ENCODE measurements at regions not wholly inside any gene's neighbourhood (a gene's known extent, or its start where the extent isn't known, plus 50 kb on each side); places are given as distances from the start of the nearest gene placed in this dataset.

GRCh38 chr13:63010072-63010658 lies 1594.5 kb upstream of the PCDH20 start:
- Histone ChIP-seq H3K9ac (ENCODE audit: insufficient read depth, low read depth, low read length) (no peak overlapping the region), H2AFZ (ENCODE audit: low read length) (no peak overlapping the region), H3K27me3 (ENCODE audit: control insufficient read depth in 1 of 2, insufficient read depth in 2 of 2, low read length in 2 of 2) (no peaks in the 10 kb centered on the region; a peak in 1 of 5 replicates), H3K79me2 (ENCODE audit: insufficient read depth, low read length) (no peaks in the 10 kb centered on the region), H3K4me3 (replicated peaks in 1 of 3; ENCODE audit: insufficient read depth in 1 of 3, low read depth in 2 of 3, low read length in 3 of 3) (no peak overlapping the region), H3K4me1 (ENCODE audit: insufficient read depth, low read length) (no peaks in the 10 kb centered on the region), H3K36me3 (replicated peaks in 1 of 2; ENCODE audit: control insufficient read depth in 1 of 2, insufficient read depth in 2 of 2, low read length in 2 of 2) (no peaks in the 10 kb centered on the region), H3K4me2 (ENCODE audit: low read depth, low read length) (no peak overlapping the region), H3K27ac (ENCODE audit: extremely low read length, insufficient read depth, low read length) (no peak overlapping the region), H4K20me1 (ENCODE audit: insufficient read depth, low read length) (no peaks in the 10 kb centered on the region), H3K9me3 (ENCODE audit: low read length) (peaks cover 71% of the 10 kb centered on the region)
- ChIA-PET POLR2A (no interaction called here), CTCF (ENCODE audit: low intra/inter-chr PET ratio, low total read pairs) (no interaction called here)
- ATAC-seq: no peak
- no peak for FAIRE-seq
- TF ChIP-seq ZFP36 (IDR thresholded peaks at IDR 0.05; ENCODE audit: borderline replicate concordance, low read depth, low read length, partially characterized antibody): peak; percentile 16
- no peak for TF ChIP-seq ZNF160 (CRISPR knock-in tag; IDR thresholded peaks at IDR 0.05)
- no TSS peak for BruUV-seq (replicated peaks)
- intact Hi-C loops (cut with micrococcal nuclease; ENCODE audit: unreplicated experiment) (no loop called here), in situ Hi-C loops (cut with HindIII; ENCODE audit: extremely low pct_ligation_motif_present, low pct_unique_long_range_greater_than_20kb) (no loop called here)
- DNase-seq (ENCODE audit: low spot score): no peak

GRCh38 chr13:63005625-63006024 lies 1590.0 kb upstream of the PCDH20 start:
- ATAC-seq (no peak), FAIRE-seq (no peak), DNase-seq (ENCODE audit: low spot score) (no peak)
- no peak overlapping the region for H3K4me2 ChIP-seq (ENCODE audit: low read depth, low read length)
- peaks cover 87% of the 10 kb centered on the region for H3K9me3 ChIP-seq (ENCODE audit: low read length)
- POLR2A ChIA-PET: no interaction called here
- no peak for TF ChIP-seq NKX3-1 (CRISPR knock-in tag; IDR thresholded peaks at IDR 0.05)
- peak; percentile 91 for TF ChIP-seq ATF7 (IDR thresholded peaks at IDR 0.05)
- TF ChIP-seq ATF7 (CRISPR knock-in tag; IDR thresholded peaks at IDR 0.05): no peak
- TF ChIP-seq, protein P1, sequence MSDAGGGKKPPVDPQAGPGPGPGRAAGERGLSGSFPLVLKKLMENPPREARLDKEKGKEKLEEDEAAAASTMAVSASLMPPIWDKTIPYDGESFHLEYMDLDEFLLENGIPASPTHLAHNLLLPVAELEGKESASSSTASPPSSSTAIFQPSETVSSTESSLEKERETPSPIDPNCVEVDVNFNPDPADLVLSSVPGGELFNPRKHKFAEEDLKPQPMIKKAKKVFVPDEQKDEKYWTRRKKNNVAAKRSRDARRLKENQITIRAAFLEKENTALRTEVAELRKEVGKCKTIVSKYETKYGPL (CRISPR knock-in tag; IDR thresholded peaks at IDR 0.05): no peak
- TF ChIP-seq, protein P2, sequence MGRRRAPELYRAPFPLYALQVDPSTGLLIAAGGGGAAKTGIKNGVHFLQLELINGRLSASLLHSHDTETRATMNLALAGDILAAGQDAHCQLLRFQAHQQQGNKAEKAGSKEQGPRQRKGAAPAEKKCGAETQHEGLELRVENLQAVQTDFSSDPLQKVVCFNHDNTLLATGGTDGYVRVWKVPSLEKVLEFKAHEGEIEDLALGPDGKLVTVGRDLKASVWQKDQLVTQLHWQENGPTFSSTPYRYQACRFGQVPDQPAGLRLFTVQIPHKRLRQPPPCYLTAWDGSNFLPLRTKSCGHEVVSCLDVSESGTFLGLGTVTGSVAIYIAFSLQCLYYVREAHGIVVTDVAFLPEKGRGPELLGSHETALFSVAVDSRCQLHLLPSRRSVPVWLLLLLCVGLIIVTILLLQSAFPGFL (CRISPR knock-in tag; IDR thresholded peaks at IDR 0.05): no peak
- no peak for TF ChIP-seq ZFP37 (CRISPR knock-in tag; IDR thresholded peaks at IDR 0.05; ENCODE audit: borderline replicate concordance)
- peak; percentile 56 for TF ChIP-seq CREB1 (IDR thresholded peaks at IDR 0.05)
- no peak for TF ChIP-seq CREB1 (CRISPR knock-in tag; IDR thresholded peaks at IDR 0.05)
- TF ChIP-seq ZNF3 (CRISPR knock-in tag; IDR thresholded peaks at IDR 0.05): no peak
- no peak for TF ChIP-seq E2F1 (CRISPR knock-in tag; IDR thresholded peaks at IDR 0.05)
- no peaks in the 10 kb centered on the region for H3K79me2 ChIP-seq (ENCODE audit: insufficient read depth, low read length)
- H3K27ac ChIP-seq (ENCODE audit: extremely low read length, insufficient read depth, low read length): no peak overlapping the region
- no peaks in the 10 kb centered on the region for H3K36me3 ChIP-seq (replicated peaks in 1 of 2; ENCODE audit: control insufficient read depth in 1 of 2, insufficient read depth in 2 of 2, low read length in 2 of 2)
- H3K4me3 ChIP-seq (replicated peaks in 1 of 3; ENCODE audit: insufficient read depth in 1 of 3, low read depth in 2 of 3, low read length in 3 of 3): no peak overlapping the region
- H3K27me3 ChIP-seq (ENCODE audit: control insufficient read depth in 1 of 2, insufficient read depth in 2 of 2, low read length in 2 of 2): no peaks in the 10 kb centered on the region
- no peak overlapping the region for H3K9ac ChIP-seq (ENCODE audit: insufficient read depth, low read depth, low read length)
- H3K4me1 ChIP-seq (ENCODE audit: insufficient read depth, low read length): no peaks in the 10 kb centered on the region
- H4K20me1 ChIP-seq (ENCODE audit: insufficient read depth, low read length): no peaks in the 10 kb centered on the region
- BruUV-seq (replicated peaks): no TSS peak
- in situ Hi-C loops (cut with HindIII; ENCODE audit: extremely low pct_ligation_motif_present, low pct_unique_long_range_greater_than_20kb) (no loop called here), intact Hi-C loops (cut with micrococcal nuclease; ENCODE audit: unreplicated experiment) (no loop called here)
- H2AFZ ChIP-seq (ENCODE audit: low read length): no peak overlapping the region
- CTCF ChIA-PET (ENCODE audit: low intra/inter-chr PET ratio, low total read pairs): no interaction called here
